ENCODE measurements at regions not wholly inside any gene's neighbourhood (a gene's known extent, or its start where the extent isn't known, plus 50 kb on each side); places are given as distances from the start of the nearest gene placed in this dataset.

- H3K27ac ChIP-seq: peak overlapping the region in 1 of 2 donors; percentile 17
- H3K36me3 ChIP-seq: no peaks in the 10 kb centered on the region
- H3K4me1 ChIP-seq: peaks cover 0 to 10% of the 10 kb centered on the region in 2 donors
- DNase-seq (ENCODE audit: low spot score): no peak
- no peak overlapping the region for H3K4me3 ChIP-seq
- no peaks in the 10 kb centered on the region for H3K27me3 ChIP-seq
- H3K9me3 ChIP-seq: no peaks in the 10 kb centered on the region
- peak in 1 of 2 donors; percentile 62 for TF ChIP-seq CTCF (IDR thresholded peaks at IDR 0.05)
These were observed 199.6 kb downstream of the LTN1 start for GRCh38 chr21:28793043-28793442.

- no peak for TF ChIP-seq CTCF (IDR thresholded peaks at IDR 0.05)
- H3K4me3 ChIP-seq: no peak overlapping the region
These were observed 200.9 kb downstream of the LTN1 start for GRCh38 chr21:28791595-28792282.

GRCh38 chr21:28790335-28790734 is 202.3 kb downstream of the LTN1 start:
- Histone ChIP-seq H3K36me3 (no peaks in the 10 kb centered on the region), H3K27ac (peak overlapping the region in 1 of 2 donors; percentile 64), H3K4me1 (peaks cover 0 to 10% of the 10 kb centered on the region in 2 donors), H3K4me3 (no peak overlapping the region), H3K9me3 (peaks cover 0 to 7% of the 10 kb centered on the region in 2 donors), H3K27me3 (no peaks in the 10 kb centered on the region)
- no peak for TF ChIP-seq CTCF (IDR thresholded peaks at IDR 0.05)
- no peak for DNase-seq (ENCODE audit: low spot score)

More at GRCh38 chr21:28791595-28792282, 200.9 kb downstream of the LTN1 start:
- Histone ChIP-seq H3K4me1 (peaks cover 0 to 10% of the 10 kb centered on the region in 2 donors), H3K36me3 (no peaks in the 10 kb centered on the region), H3K9me3 (no peaks in the 10 kb centered on the region), H3K27me3 (no peaks in the 10 kb centered on the region), H3K27ac (peak overlapping the region in 1 of 2 donors; percentile 17)
- no peak for DNase-seq (ENCODE audit: low spot score)

- Histone ChIP-seq H3K27ac (peak overlapping the region in 1 of 2 donors; percentile 64), H3K4me3 (no peak overlapping the region)
- DNase-seq (ENCODE audit: low spot score): no peak
These were observed 203.2 kb downstream of the LTN1 start for GRCh38 chr21:28789523-28789922.

GRCh38 chr21:28788030-28788429 is 204.6 kb downstream of the LTN1 start:
- H3K36me3 ChIP-seq: no peaks in the 10 kb centered on the region
- peaks cover 0 to 9% of the 10 kb centered on the region in 2 donors for H3K9me3 ChIP-seq
- no peaks in the 10 kb centered on the region for H3K27me3 ChIP-seq
- DNase-seq (ENCODE audit: low spot score): no peak
- TF ChIP-seq CTCF (IDR thresholded peaks at IDR 0.05): no peak
- peaks cover 0 to 9% of the 10 kb centered on the region in 2 donors for H3K4me1 ChIP-seq
- H3K27ac ChIP-seq: no peak overlapping the region
- no peak overlapping the region for H3K4me3 ChIP-seq

More at GRCh38 chr21:28789523-28789922, 203.2 kb downstream of the LTN1 start:
- Histone ChIP-seq H3K27me3 (no peaks in the 10 kb centered on the region), H3K9me3 (peaks cover 0 to 9% of the 10 kb centered on the region in 2 donors), H3K4me1 (peaks cover 0 to 10% of the 10 kb centered on the region in 2 donors), H3K36me3 (no peaks in the 10 kb centered on the region)
- no peak for TF ChIP-seq CTCF (IDR thresholded peaks at IDR 0.05)
